ENCODE measurements at regions not wholly inside any gene's neighbourhood (a gene's known extent, or its start where the extent isn't known, plus 50 kb on each side); places are given as distances from the start of the nearest gene placed in this dataset.

DNA sequence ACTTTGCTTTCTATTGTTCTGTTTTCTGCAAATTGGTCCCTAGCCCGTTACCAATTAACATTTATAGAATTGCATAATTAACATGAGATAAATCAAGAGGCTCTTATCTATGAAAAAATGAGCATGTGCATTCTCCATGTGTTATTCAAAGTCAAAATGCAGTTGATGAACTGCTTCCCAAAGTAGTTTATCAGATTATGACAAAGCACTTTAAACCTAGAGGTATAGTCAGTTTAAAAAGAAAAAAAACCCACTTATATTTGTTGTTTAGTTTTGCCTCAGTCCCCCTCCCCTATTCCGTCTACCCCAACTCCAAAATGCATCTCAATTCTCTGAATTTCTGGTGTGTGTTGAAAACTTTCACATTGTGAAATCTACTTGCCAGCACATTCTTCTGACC is 119.5 kb downstream of the ATXN3L start:
- no peak overlapping the region for H2AFZ ChIP-seq (ENCODE audit: low read length)
- no peaks in the 10 kb centered on the region for H3K9me2 ChIP-seq (ENCODE audit: low read depth, low read length)
- TF ChIP-seq, protein P1, sequence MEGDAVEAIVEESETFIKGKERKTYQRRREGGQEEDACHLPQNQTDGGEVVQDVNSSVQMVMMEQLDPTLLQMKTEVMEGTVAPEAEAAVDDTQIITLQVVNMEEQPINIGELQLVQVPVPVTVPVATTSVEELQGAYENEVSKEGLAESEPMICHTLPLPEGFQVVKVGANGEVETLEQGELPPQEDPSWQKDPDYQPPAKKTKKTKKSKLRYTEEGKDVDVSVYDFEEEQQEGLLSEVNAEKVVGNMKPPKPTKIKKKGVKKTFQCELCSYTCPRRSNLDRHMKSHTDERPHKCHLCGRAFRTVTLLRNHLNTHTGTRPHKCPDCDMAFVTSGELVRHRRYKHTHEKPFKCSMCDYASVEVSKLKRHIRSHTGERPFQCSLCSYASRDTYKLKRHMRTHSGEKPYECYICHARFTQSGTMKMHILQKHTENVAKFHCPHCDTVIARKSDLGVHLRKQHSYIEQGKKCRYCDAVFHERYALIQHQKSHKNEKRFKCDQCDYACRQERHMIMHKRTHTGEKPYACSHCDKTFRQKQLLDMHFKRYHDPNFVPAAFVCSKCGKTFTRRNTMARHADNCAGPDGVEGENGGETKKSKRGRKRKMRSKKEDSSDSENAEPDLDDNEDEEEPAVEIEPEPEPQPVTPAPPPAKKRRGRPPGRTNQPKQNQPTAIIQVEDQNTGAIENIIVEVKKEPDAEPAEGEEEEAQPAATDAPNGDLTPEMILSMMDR (IDR thresholded peaks at IDR 0.05; ENCODE audit: low read length) = no peak
- no peak for TF ChIP-seq EZH2 (IDR thresholded peaks at IDR 0.05; ENCODE audit: borderline replicate concordance, low read length)
- H3K27me3 ChIP-seq (ENCODE audit: insufficient read depth, low read length) = no peaks in the 10 kb centered on the region
- H3K9me3 ChIP-seq (ENCODE audit: low read length) = no peaks in the 10 kb centered on the region
- no peaks in the 10 kb centered on the region for H3F3A ChIP-seq (ENCODE audit: insufficient read depth, low read length)
- H3K4me2 ChIP-seq (ENCODE audit: low read length) = no peak overlapping the region
- no peak overlapping the region for H3K4me3 ChIP-seq (ENCODE audit: low read depth, low read length, poor library complexity, severe bottlenecking)
- no peaks in the 10 kb centered on the region for H4K20me1 ChIP-seq (ENCODE audit: insufficient read depth, low read length)
- peaks cover 16% of the 10 kb centered on the region for H3K4me1 ChIP-seq (ENCODE audit: insufficient read depth, low read length, severe bottlenecking)
- no peak overlapping the region for H3K9ac ChIP-seq (ENCODE audit: low read length)
- no peaks in the 10 kb centered on the region for H3K79me2 ChIP-seq (ENCODE audit: insufficient read depth, low read length)
- no peak overlapping the region for H3K27ac ChIP-seq (ENCODE audit: low read depth, low read length, poor library complexity, severe bottlenecking)
- H3K36me3 ChIP-seq (ENCODE audit: insufficient read depth, low read length) = no peaks in the 10 kb centered on the region

DNA sequence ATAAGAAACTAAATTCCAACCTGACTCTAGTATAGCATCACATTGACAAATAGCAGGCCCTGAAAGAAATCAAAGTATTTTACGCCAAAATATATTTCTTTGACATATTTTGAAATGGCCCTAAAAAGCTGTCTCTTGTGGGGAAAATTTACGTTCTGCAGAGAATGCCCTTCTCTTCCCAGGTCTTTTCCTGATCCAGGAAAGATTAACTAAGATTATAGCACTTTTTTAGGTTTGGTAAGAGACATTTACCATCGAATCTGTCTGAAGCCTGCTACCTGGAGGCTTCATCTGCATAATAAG is 121.1 kb downstream of the ATXN3L start:
- H3K9me3 ChIP-seq (ENCODE audit: low read length) = no peaks in the 10 kb centered on the region
- no peak overlapping the region for H2AFZ ChIP-seq (ENCODE audit: low read length)
- no peaks in the 10 kb centered on the region for H3K9me2 ChIP-seq (ENCODE audit: low read depth, low read length)
- no peak overlapping the region for H3K4me3 ChIP-seq (ENCODE audit: low read depth, low read length, poor library complexity, severe bottlenecking)
- no peaks in the 10 kb centered on the region for H3K79me2 ChIP-seq (ENCODE audit: insufficient read depth, low read length)
- H3K27me3 ChIP-seq (ENCODE audit: insufficient read depth, low read length) = no peaks in the 10 kb centered on the region
- H3K4me2 ChIP-seq (ENCODE audit: low read length) = no peak overlapping the region
- H3F3A ChIP-seq (ENCODE audit: insufficient read depth, low read length) = no peaks in the 10 kb centered on the region
- H3K9ac ChIP-seq (ENCODE audit: low read length) = no peak overlapping the region
- TF ChIP-seq EZH2 (IDR thresholded peaks at IDR 0.05; ENCODE audit: borderline replicate concordance, low read length) = no peak
- TF ChIP-seq, protein P1 (IDR thresholded peaks at IDR 0.05; ENCODE audit: low read length) = no peak
- no peaks in the 10 kb centered on the region for H3K36me3 ChIP-seq (ENCODE audit: insufficient read depth, low read length)
- H3K27ac ChIP-seq (ENCODE audit: low read depth, low read length, poor library complexity, severe bottlenecking) = no peak overlapping the region
- H3K4me1 ChIP-seq (ENCODE audit: insufficient read depth, low read length, severe bottlenecking) = peaks cover 33% of the 10 kb centered on the region
- no peaks in the 10 kb centered on the region for H4K20me1 ChIP-seq (ENCODE audit: insufficient read depth, low read length)

DNA sequence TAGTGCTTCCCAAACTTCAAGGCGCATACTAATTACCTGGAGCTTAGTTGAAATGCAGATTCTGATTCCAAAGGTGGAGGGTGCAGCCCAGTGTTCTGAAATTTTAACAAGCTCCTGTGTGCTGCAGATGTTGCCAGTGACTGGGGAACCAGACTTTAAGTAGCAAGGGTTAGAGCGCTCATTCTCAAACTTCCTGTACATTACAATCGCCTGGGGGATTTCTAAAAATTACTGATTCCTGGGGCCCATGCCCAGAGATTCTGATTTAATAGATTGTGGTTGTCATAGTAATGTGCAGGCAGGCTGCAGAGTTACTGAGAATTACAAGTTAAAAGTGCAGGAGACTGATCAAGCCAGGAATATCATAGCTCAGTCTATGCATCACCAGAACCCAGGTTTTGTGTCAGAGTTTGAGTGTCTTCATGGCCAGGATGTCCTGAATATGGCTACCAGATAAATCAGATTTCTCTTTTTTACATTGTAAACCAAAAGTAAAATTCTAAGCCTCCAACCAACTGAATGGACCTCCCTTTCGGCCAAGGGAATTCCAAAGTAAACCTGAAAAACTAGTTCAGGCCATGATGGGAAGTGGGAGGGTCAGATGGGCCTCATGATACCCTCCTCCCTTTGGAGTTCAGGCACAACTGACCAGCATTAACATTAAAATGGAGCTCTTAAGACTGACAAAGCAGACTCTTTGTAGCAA is 121.6 kb downstream of the ATXN3L start:
- Histone ChIP-seq H3K27me3 (ENCODE audit: insufficient read depth, low read length) (no peaks in the 10 kb centered on the region), H3F3A (ENCODE audit: insufficient read depth, low read length) (no peaks in the 10 kb centered on the region), H3K4me2 (ENCODE audit: low read length) (no peak overlapping the region), H3K27ac (ENCODE audit: low read depth, low read length, poor library complexity, severe bottlenecking) (peak overlapping the region; percentile 51), H3K4me3 (ENCODE audit: low read depth, low read length, poor library complexity, severe bottlenecking) (no peak overlapping the region), H3K79me2 (ENCODE audit: insufficient read depth, low read length) (no peaks in the 10 kb centered on the region), H4K20me1 (ENCODE audit: insufficient read depth, low read length) (no peaks in the 10 kb centered on the region), H3K36me3 (ENCODE audit: insufficient read depth, low read length) (no peaks in the 10 kb centered on the region), H3K9me2 (ENCODE audit: low read depth, low read length) (no peaks in the 10 kb centered on the region), H3K4me1 (ENCODE audit: insufficient read depth, low read length, severe bottlenecking) (peaks cover 38% of the 10 kb centered on the region), H3K9ac (ENCODE audit: low read length) (no peak overlapping the region; the same call in 1 of the 2 replicates), H2AFZ (ENCODE audit: low read length) (peak overlapping the region; percentile 27; the same call in 1 of the 2 replicates), H3K9me3 (ENCODE audit: low read length) (no peaks in the 10 kb centered on the region)
- TF ChIP-seq, protein P1 (IDR thresholded peaks at IDR 0.05; ENCODE audit: low read length) = no peak
- TF ChIP-seq EZH2 (IDR thresholded peaks at IDR 0.05; ENCODE audit: borderline replicate concordance, low read length) = no peak

Measured in OCI-LY1 (cell line).